LHCN-M2 (cell line): ENCODE measurements at regions not wholly inside any gene's neighbourhood (a gene's known extent, or its start where the extent isn't known, plus 50 kb on each side); places are given as distances from the start of the nearest gene placed in this dataset.
"Not testable (repeated sequence)": the region's sequence is repeated elsewhere in the genome, so short reads cannot be mapped to it uniquely, and the experiment has no call there.

Experiments used
- DNase-seq: peaks from one replicate; pipeline ENCODE4 v3.0.0-alpha.2; 2012; ENCODE audit warnings: low read depth

GRCh38 chr12:115325858-115326257 is 641.9 kb upstream of the TBX3 start:
- no peak for DNase-seq

DNA sequence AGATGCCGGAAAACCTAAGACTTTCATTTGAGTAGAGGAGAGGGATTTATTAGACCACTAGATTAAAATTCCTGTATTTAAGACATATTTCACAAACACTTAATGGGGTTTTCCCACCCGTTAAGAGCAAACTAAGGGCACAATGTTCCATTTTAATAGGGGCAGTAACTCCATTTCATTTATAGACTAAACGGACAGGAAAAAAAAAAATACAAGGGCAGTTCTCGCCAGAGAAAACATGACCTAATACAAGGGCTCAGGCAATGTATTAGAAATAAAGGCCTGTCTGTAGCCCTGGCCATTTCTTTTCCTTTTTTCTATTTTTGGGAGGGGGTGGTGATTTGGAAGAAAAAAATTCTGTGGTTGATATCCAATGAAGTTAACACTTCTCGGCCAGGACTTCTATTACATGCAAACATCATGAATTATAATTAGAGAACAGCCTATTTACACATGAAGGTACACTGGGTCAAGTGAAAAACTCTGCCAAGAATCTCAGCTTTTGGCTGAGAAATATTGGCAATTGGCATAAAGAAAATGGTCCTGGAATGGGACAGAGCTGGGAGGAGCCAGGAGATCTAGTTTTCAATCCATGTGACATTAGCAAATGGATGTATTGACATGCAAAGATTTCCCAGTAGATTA is 641.1 kb upstream of the TBX3 start:
- no peak for DNase-seq

DNA sequence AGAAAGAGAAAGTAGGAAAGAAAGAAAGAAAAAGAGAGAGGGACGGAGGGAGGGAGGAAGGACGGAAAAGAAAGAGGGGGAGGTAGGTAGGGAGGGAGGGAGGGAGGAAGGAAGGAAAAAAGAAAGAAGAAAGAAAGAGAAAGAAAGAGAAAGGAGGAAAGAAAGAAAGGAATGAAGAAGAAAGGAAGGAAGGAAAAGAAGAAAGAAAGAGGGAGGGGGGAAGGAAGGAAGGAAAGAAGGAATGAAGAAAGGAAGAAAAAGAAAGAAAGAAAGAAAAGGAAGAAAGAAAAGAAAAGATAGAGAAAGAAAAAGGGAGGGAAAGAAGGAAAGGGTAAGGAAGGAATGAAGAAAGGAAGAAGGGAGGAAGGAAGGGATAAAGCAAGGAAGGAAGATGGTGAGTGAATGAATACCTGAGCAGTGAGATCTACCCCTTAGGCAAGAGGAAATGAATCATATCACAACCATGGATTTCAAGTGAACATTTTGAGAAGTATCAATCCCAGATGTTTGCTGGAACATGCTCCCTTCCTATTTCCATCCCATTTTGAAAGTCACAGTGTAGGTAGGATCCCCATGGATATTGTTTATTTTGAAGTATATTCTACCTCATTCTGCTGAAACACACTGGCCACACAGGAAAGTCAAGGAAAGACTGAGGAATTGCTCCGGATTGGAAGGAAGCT is 639.4 kb upstream of the TBX3 start:
- no peak for DNase-seq

DNA sequence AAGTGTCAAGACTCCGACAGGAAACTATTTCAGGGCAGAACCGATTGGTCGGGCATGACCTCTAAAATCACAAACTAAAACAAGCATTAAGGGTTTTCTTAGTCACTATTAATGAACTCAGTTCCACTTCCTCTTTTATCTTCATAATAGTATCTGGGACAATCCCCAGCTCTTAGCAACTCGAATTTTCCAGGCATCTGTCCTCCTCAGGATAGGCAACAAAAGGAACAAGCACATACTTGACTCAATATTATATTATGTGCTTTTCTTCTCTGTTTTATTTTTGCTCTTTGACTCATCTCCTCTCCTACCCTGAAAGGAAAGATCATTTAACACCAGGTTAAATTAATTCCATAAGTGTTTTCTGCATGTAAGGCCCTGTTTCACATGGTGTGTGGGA is 638.3 kb upstream of the TBX3 start:
- no peak for DNase-seq

GRCh38 chr12:115320967-115321366 is 637.0 kb upstream of the TBX3 start:
- no peak for DNase-seq

GRCh38 chr12:115320451-115320850 is 636.5 kb upstream of the TBX3 start:
- DNase-seq, result no peak

- no peak for DNase-seq
These were observed 635.6 kb upstream of the TBX3 start for GRCh38 chr12:115319446-115320040.

DNA sequence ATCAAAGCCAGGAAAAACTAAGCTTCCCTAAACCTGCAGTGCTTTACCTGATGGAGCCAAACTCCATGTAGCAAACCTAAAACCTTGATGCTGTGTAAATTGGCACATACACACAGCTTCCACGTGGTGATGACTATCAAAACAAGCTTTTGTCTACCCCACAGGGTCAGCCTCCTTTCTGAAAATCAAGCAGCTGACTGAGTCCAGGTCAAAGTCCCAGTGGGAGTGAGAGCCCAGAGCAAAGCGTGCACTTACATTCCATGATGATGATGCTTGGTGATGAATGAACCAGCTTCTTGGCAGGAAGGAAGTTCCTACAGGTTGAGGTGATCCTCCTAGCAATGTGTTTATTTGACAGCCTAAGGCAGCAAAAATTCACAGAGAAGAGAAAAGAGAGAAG is 630.0 kb upstream of the TBX3 start:
- DNase-seq, result no peak

GRCh38 chr12:115312901-115313300 is 628.9 kb upstream of the TBX3 start:
- DNase-seq, result no peak

DNA sequence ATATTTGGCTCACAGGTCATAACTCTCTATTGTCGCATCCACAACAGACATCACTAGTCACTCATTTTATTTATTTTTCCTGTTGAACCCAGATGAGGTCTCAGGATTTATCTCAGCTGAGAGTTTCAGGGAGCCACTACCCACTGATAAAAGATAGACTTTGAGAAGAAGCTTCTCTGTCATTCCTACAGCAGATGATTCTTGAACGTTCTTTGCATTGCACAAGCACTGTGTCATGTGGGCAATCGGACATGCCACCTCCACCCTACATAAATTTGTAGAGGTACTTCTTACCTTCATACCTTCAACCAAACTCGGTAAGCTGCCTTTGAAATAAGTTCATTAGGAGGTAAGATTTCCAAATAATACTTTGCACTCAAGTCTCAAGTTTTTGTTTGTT is 627.9 kb upstream of the TBX3 start:
- no peak for DNase-seq

DNA sequence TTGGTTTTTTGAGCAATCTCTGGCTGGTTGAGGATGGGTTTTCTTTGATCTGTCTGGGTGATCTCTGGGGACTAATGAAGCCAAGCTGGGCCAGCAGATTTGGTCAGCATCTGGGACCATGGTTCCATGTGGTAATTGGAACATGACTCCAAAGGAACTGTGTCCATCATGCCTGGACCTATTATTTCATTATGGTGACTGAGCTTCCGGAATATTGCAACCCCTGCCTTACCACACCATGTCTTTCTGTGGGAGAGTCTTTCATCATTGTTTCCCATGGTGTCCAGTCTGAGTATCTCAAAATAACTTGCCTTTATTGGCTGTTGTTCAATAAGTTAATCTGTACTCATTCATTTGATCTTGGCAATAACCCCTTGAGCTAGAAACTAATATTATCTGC is 624.9 kb upstream of the TBX3 start:
- DNase-seq, result no peak

GRCh38 chr12:115306380-115306779 is 622.4 kb upstream of the TBX3 start:
- DNase-seq, result no peak

GRCh38 chr12:115305867-115306266 is 621.9 kb upstream of the TBX3 start:
- no peak for DNase-seq

DNA sequence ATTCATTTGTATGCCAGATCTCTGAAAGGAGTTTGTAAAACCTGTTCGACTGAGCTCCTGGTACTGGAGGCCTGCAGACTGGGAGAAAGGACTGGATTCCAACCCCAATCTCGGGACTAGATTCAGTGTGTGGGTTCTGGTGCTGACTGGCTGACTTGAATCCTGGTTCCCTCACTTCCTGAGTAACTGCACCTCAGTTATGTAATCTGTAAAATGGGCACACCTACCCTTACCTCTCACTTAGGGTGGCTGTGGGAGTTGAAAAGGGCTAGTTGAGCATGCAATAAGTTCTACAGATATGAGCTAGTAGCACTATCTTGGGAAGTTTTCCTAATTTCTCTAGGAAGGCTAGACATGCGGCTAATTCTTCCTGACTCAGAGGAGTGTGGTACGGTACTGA is 621.3 kb upstream of the TBX3 start:
- no peak for DNase-seq

DNA sequence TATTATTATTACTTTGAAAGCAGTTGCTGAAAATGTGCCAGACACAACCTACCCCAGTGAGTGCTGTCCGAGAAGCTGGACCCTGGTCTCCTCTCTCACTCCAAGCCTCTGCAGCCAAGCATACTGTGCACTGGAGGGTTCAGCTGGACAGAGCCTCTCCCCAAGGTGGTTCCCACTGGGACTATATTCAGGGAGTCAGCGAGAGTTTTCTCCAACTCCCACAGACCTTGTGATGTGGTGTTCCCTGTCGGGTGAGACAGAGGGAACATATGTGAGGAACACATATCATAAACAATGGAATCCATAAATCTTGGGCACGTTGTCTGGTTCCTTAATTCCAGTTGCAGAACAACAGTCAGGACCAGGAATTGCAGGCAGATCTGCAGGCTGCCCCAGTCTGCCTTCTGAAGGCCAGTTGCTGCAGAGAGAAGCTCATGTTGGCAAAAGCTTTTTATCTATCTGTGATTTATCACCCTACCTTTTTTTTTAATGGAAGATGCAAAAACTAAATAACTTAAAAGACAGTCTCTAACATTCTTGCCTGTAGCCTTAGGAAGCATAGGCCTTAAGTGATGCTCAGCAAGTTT is 619.8 kb upstream of the TBX3 start:
- DNase-seq, result no peak

DNA sequence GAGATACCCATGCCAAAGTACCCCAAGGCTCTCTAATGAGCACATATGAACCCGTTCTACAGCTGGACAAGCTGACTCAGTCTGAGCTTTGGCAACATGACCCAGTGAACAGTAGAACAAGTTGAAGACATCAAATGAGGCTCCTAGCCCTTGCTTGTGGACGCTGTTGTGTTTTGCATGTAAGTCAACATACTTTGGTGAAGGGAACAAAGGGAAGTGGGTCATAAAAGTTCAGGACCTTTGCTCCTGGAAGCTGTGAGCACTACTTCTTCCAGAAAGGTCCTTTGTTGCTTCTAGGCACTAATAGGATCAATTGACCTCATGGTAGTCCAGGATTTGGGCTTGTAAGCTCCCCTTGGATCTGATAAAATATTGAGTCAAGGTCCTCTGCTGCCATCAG is 613.5 kb upstream of the TBX3 start:
- DNase-seq, result no peak

DNA sequence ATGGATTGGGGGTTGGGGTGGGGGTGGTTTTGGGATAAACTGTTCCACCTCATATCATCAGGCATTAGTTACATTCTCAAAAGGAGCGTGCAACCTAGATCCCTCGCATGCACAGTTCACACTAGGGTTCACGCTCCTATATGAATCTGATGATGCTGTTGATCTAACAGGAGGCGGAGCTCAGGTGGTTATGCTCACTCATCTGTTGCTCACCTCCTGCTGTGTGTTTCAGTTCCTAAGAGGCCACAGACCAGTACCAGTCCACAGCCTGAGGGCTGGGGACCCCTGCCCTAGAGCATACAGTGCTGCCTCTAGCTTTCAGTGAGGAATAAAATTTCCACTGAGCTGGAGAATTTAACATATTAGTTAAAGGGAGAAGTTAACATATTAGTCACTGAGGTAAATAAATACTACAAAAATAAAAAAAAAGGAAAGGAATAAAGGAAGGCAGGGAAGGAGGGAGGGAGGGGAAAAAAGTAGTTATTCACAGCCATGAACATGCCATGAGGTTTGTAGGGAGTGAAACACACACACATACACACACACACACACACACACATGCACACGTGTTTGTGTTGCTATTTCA is 612.7 kb upstream of the TBX3 start:
- DNase-seq, result no peak

GRCh38 chr12:115295886-115296285 is 611.9 kb upstream of the TBX3 start:
- no peak for DNase-seq

- DNase-seq, result no peak
These were observed 610.6 kb upstream of the TBX3 start for GRCh38 chr12:115294453-115295133.

- DNase-seq, result not testable (repeated sequence)
These were observed 601.5 kb upstream of the TBX3 start for GRCh38 chr12:115285429-115285828.

DNA sequence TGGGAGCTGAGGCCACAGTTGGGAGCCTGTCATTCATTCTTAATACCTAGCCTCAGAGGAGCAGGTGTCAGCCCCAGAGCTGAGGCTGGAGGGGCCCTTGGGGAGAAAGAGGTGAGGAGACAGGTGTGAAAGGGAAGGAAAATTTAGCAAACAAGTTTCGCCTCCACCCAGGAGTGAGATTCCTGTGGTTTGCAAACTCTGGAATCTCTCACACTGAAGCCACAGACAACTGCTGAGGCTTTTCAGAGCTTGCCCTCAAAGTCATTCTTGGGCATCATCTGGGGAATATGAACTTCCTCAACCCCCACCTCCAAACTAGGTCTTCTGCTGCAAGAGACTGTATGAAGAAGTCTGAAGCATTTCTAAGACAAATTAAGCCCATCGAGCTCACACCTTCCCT is 589.5 kb upstream of the TBX3 start:
- DNase-seq, result no peak

DNA sequence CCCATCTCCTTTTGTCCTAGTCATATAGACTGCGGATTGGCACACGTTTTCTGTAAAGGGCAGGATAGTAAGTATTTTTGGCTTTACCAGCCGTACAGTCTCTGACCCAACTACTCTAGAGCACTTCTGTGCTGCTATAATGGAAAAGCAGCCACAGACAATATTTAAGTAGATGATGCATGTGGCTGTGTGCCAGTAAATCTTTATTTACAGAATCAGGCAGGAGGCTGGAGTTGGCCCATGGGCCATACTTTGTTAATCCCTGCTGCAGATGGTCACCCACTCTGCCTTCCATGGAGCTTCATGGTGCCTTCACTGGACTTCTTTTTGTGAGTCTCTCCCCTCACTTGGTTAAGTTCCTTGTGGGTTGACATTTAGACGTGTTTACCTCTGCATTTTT is 584.5 kb upstream of the TBX3 start:
- no peak for DNase-seq
